Renal pelvis (tissue), 1 donor: ENCODE measurements at regions not wholly inside any gene's neighbourhood (a gene's known extent, or its start where the extent isn't known, plus 50 kb on each side); places are given as distances from the start of the nearest gene placed in this dataset.

ENCODE experiments used
- DNase-seq: peaks from one replicate; pipeline ENCODE4 v3.0.0-alpha.2; 2013

DNA sequence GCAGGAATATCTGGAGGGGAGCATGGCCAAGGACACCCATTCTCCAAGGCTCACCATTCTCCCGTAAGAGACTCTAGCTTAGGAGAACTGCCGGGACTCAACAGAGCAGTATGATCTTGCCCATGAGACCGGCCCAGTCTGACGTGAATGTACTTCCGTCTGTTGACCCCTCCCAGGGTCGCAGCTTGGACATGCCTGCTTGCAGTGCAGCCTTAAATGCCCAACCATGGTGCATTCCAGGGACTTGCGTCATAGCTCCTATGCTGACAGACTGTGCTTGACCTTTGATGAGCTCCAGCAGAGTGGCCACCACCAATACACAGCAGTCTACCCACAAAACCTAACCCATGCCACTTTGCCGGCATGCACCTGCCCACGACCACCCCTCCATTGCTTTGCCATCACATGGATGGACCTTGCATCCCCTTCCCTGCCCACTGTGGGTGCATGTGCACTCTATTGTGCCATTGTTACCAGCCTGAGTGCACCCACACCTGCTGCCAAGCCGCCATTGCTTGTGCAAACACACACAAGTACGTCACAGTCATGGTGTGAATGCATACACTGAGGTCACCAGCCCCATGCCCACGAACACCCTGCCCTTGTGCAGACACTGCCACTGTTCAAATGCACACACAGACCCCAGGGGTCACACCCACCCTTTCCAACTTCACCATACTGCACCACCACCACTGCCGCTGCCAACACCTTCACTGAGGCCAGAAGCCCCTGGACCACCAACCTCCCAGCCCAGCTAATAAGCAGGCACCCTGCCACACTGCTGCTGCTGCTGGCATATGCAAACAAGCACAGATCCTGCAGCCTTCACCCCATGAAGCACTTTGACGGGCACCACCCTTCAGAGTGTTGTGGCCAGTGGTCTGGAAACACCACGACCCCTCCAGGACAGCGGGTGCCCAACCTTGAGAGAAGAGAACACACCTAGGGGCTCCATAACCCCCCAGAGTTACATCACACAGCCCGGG is 1141.3 kb downstream of the BRINP3 start:
- DNase-seq = no peak

DNA sequence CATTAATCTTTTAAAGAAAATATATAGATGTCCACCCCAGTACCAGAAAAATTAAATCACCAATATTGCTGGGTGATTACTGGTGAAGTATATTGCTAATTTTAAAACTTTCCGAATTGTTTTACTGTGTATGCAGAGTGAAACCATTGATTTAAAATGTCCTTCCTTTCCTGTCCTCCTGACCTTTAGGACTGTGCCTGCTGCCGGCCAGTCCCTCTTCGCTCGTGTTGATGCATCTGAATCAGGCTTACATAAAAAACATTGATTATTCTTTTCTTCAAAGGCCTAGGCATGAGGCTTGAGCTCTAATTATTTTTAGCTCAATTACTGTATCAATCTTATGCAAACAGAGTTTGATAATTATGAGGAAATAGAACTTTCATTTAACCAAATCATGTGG is 1128.1 kb downstream of the BRINP3 start:
- no peak for DNase-seq

DNA sequence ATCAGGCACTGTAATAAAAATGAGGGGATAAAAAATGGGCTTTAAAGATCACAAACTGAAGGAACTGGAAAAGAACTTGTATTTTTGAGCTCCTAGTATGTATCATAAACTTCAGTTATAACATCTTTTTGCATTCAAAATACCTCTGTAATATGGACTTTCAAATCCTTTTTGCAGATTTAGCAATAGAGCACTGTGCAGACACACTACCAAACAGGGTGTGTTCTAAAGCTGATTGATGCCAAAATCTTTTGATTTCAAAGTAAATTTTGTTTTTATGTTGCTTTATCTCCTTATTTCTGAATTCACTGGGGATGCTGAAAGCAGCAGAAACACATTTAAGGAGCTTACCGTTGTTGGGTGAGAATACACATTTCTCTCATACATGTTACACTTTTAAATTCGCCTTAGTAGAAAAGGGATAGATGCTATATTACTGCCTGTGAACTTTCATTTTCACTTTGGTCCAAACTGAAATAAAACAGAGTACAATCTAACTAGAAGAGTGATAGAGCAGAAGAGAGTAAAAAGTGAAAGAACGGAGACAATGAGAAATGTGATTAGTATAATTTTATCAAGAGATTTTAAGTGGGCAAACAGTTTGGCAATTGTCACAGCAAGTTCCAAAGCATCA is 1126.6 kb downstream of the BRINP3 start:
- DNase-seq = no peak

DNA sequence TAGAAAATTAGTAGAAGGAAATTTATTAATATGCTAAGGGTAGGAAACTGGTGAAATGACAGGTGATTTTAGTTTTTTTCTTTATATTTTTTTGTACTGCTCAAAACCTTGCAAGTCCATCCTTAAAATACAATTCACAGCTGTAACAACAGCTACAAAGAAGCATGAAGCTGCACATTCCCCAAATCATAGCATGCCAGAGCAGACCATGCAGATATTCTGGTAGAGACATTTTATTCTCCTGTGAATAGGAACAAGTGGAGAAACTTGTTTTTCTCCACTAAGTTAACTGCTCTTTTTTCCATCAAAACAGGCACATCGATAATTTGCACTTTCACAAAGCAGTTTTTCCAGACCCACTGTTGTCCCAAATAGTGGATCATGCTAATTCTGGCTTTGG is 1125.7 kb downstream of the BRINP3 start:
- no peak for DNase-seq

DNA sequence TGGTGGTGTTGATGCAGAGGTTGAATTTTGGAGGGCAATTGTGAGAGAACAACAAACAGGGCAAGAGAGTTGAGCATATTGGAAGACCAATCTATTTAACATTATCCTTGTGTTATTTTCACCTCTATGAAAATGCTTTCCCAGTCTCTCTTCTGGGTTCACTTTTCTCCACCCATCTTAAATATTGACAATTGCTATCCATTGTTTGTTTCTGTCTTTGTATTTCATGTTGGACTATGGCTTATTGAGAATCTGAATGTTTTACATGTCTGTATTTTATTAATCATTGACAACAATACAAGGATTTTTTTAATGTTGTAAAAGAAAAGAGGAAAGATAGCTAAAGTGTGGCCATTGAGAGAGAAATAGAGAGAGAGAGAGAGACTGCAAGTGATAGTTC is 1121.5 kb downstream of the BRINP3 start:
- no peak for DNase-seq

DNA sequence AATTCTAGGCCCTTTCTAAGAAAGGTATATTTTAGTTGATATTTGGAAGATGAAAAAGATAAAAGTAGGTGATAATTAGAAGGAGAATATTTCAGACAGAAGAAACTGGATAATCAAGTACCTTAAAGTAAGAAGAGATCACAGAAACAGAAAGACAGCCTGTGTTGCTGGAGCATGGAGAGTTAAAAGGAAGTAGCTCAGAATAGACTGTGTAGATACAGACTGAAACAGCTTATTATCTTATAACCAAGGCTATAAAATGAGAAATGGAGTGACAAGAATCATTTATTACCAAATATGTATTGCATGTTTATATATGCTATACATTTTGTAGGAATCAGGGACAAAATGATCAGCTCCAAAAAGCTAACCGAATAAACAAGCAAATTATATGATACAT is 1120.3 kb downstream of the BRINP3 start:
- DNase-seq = no peak

DNA sequence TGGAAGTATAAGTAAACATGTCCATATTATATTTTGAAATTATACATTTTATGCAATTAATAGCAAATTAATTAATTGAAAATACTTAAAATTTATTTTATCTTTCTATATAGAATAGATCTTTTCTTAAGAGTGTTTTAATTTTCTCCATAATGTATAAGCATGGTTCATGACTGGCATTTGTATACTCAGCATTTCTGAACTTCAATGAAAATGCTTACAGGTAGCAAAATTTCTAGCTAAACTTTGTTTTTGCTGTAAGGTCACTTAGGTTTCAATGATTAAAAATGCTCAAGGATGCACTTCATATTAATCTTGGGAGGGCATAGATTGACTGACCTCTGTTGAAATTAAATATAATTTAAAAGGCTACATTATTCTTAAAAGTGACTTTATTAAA is 1108.1 kb downstream of the BRINP3 start:
- no peak for DNase-seq

DNA sequence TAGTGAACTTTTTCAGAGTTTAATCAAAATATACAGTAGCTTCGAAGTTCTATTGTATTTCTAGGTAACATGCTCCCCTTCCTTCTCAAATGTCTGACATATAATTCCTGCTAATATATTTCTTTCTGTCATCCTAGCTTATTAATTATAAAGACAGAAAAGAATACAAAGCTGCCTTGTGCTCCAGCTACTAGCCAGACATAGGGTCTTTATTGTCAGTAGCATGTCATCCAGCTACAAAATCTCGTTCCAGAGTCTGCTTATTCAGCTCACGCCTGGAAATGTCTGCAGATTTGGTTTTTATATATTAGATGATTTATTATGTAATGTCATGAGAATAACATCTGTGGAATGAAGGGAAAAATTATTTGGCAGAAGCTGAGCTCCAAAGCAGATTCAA is 1102.8 kb downstream of the BRINP3 start:
- no peak for DNase-seq

DNA sequence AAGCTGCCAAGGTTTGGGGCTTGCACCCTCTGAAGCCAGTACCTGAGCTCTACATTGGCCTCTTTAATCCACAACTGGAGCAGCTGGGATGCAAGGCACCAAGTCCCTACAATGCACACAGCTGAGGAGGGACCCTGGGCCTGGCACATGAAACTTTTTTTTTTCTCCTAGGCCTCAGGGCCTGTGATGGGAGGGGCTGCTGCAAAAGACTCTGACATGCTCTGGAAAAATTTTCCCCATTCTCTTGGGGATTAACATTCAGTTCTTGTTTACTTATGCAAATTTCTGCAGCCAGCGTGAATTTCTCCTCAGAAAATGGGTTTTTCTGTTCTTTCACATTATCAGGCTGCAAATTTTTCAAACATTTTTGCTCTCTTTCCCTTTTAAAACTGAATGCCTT is 1072.2 kb downstream of the BRINP3 start:
- no peak for DNase-seq

DNA sequence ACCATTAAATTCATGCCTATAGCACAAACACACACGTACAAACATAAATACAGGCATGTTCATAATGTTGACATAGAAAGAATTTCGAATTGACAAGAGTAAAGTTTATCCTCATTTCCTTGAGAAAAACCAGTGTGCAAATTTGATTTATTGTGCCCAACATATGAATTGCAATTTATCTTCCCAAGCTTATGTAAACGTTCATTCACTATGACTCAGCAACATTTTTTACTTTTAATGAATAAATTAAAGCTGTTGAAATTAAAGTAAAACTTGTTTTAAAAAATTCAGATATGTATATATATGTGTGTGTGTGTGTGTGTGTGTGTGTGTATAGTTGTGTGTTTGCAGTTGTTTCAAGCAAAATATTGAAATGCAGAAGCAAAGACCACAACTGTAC is 1067.9 kb downstream of the BRINP3 start:
- no peak for DNase-seq

DNA sequence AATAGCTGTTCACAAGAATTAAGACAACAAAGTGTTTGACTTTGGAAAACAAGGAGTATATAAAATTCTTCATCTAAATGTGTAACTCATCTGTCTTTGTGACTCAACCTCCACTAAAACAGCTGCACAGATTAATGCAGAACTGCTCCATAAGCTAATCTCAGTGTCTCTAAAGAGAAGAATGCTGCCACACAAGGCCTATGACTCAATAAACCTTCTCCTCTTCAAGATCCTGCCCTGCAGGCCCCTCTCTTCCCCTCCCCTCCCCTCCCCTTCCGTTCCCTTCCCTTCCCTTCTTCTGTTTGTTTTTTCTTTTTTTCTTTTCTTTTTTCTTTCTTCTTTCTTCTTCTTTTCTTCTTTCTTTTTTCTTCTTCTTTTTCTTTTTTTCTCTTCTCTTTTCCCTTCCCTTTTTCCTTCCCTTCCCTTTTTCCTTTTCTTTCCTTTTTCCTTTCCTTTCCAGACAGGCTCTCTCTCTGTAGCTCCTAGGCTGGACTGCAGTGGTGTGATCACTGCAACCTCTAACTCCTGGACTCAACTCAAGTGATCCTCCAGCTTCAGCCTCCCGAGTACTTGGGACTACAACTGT is 1052.8 kb downstream of the BRINP3 start:
- DNase-seq = no peak

DNA sequence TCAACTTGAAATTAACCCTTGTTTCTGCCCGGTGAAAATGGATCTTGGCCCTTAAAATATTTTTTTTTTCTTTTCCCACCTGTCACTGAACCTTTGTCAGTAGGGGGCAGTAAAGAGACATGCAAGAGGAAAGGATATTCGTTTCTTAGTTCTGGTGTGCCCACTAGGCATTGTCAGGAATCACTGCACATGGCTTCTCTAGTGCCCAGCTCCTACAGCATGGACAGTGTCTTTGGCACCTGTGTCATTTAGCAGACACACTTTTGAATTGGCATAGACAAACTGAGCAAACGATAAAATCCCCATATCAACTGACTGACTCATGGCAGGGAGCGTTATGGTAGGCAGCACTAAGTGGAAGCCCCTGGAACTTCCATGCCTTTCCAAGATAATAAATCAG is 1048.1 kb downstream of the BRINP3 start:
- no peak for DNase-seq

DNA sequence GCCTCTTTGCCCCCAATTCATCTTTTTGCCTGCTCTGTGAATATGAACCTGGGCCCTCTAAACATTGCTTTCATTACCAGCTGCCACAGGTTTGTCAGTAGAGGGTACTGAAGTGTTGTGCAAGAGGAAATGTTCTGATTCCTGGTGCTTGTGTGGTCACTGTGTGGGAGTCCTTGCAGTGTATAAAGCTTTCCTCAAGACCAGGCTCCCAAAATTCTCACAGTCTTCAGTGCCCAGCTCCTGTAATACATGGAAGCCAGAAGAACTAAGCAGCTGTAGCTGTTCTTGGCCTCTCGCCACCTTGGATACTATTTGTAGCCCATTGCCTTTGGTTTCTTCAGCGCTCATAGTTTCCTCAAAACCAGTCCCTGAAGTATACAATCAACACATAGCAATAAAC is 1046.2 kb downstream of the BRINP3 start:
- no peak for DNase-seq

DNA sequence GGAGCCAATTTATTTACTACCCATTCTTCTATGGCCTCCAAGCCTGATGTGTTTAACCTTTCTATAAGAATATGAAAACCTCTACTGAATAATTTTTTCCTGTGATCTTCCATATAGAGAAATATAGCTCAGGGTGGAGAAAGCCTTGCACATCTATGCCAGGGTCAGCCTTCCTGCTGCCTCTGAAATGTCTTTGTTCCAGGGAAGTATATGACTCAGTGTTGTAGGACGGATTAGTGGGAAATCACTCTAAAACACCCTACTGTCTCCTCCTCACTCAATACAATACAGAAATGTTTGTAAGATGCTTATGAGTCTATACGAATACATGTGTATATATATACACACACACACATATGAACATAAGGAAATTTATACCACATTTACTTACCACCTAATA is 1044.9 kb downstream of the BRINP3 start:
- no peak for DNase-seq

DNA sequence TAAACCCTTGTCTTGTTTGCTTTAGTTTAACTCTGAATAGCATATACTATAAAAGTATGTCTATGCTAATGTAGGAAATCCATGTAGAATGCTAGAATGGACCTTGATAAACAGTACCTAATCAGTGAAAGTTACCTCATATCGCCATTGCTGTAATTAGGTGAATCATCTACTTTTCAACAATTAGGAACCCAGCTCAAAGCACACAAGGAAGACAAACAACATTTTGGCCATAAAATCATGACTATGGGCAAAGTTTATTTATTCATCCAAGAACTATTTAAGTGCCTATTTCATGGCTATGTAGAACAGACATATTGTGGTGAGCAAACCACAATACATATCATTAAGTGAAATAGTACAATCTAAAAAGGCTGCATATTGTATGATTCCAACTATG is 1043.2 kb downstream of the BRINP3 start:
- DNase-seq = no peak

DNA sequence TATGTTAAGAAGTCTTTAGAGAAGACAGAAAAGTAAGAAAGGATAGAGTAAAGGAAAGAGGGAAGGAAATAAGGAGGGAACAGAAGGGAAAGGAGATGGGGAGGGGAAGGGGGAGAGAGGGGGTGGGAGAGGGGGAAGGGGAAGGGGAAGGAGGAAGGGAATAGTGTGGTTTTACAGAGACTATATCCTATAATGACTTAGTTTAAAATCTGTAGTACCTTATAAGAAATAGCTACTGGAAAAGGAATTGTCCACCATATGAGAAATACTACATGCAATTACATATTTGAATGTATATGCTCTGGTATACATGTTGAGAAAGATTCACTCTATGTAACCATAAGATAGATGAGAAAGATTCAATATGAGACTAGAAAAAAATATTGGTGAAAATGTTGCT is 1042.3 kb downstream of the BRINP3 start:
- no peak for DNase-seq

DNA sequence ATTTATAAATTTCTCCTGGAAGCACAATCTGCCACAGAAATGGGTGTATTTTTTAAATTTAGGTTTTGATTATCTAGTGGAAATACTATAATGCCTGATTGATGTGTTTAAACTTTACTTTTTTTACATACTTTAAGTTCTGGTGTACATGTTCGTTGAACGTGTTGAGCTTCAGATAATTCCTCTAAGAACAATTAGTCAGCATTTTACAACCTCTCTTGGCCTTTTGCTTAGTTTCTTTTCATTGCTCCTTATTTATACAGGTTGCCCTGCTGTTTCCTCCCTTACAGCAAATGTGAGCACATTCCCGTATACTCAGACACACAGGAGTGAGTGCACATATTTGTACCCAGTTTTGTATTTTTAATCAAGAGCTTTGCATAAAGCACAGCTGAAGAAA is 1038.9 kb downstream of the BRINP3 start:
- no peak for DNase-seq

DNA sequence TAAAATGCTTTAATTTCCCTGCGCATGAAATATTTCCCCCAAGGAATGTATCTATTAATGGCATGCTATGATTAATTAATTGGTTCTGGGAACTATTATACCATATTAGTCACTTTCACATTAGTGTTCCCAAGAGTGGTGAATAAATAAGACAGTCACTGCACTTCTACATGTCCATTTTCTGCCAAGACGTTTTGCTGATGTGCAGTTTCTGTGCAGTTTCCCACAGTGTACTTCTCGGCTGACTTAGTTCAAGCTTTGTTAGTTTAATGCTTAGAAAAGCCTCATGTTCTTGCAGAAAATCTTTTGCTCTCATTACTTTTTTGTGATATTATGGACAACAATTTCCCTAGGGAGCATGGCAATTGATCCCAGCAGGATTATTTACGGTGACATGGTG is 1014.5 kb downstream of the BRINP3 start:
- DNase-seq = no peak

DNA sequence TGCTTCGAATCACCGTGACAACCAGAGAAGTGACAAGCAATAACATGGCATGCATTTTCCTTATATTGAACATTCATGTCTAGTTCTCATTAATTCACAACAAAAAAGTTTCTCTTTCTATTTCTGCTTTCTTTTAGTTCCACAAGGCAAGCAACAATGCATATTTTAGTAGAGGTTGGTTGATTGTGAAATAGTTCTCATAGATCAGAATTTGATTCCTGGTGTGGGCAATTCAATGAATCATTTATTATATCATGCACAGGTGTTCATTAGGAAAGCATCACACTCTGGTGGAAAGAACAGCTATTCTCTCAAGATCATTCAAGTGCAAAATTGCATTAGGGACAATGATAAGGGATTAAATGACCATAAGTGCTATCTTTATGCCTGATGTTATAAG is 980.9 kb downstream of the BRINP3 start:
- no peak for DNase-seq

DNA sequence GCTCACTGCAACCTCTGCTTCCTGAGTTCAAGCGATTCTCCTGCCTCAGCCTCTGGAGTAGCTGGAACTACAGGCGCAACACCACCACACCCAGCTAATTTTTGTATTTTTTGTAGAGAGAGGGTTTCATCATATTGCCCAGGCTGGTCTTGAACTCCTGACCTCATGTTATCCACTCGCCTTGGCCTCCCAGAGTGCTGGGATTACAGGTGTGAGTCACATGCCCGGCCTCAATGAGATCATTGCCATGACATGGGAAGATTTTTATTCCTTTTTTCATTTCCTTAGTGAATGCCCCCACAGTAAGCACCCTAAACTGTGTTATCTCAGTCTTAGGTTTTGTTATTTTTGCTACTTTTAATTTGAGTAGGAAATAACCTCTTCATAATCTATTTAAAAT is 977.9 kb downstream of the BRINP3 start:
- no peak for DNase-seq

DNA sequence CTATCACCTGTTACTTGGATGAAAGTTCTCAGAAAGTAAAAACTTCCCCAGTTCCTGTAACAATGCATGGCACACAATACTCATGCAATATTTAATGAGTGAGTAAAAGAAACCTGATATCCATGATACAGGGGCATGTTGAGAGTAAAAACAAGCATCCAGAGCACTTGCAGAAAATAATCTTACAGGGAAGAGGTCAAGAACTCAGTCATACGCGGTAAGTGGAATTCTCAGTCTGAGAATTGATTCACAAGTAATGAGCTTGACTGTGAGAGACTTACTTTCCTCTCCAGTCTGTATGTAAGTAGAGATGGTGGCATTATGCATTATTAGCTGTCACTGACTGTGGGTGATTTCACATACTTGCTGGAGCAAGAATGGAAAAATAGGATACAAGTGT is 976.9 kb downstream of the BRINP3 start:
- DNase-seq = no peak

DNA sequence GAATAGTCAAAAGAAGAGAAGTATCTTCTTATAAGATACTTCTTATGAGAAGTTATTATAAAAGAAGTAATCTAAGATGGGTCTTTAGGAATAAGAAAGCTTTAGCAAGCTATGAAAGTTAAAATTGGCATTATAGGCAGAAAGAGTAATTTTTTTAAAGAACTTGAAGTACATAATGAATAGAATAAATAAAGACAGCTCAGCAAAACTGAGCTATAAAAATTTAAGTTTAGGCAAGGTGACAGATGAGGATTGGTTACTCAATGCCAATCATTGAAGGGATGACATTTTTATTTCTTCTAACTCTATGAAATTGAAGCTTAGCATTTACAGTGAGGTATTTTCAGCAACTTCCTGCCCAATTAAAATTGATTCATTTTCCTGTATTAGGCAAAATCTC is 966.8 kb downstream of the BRINP3 start:
- DNase-seq = no peak

DNA sequence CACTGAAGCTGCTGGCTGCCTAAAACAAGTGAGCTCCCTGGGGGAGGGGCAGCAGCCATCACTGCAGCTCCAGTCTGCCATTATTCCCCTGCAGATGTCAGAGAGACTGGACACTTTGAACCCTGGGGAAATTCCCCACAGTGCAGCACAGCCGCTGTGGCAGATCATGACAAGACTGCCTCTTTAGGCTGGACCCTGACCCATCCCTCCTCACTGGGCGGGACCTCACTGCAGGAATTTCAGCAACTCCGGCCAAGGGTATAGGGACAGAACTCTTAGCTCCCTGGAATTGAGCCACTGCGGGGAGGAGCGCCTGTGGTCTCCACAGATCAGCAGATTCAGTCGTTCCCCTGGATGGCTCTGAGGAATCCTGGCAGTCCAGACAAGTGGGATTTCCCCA is 964.6 kb downstream of the BRINP3 start:
- no peak for DNase-seq
